Keratinocyte (primary cell): ENCODE measurements at regions not wholly inside any gene's neighbourhood (a gene's known extent, or its start where the extent isn't known, plus 50 kb on each side); places are given as distances from the start of the nearest gene placed in this dataset.

Experiments used
- EZH2 ChIP-seq: IDR thresholded peaks from one replicate; pipeline ENCODE4 v1.6.1; 2012; ENCODE audit warnings: inconsistent platforms, mild to moderate bottlenecking, low read length, moderate library complexity
- TF ChIP-seq, protein P1 (sequence below), 3 experiments: IDR thresholded peaks in 1 of 3; conservative IDR thresholded peaks in 1 of 3; optimal IDR thresholded peaks in 1 of 3; 2 replicates in 2 of 3; 3 replicates in 1 of 3; pipeline versions ENCODE3 to v1.5.1; 2011; ENCODE audit warnings: low read length in 3 of 3, mild to moderate bottlenecking in 3 of 3, moderate library complexity in 2 of 3, control low read depth in 1 of 3, inconsistent platforms in 1 of 3; ENCODE audit not compliant: insufficient read depth in 2 of 3; ENCODE audit errors: extremely low read depth in 1 of 3

DNA sequence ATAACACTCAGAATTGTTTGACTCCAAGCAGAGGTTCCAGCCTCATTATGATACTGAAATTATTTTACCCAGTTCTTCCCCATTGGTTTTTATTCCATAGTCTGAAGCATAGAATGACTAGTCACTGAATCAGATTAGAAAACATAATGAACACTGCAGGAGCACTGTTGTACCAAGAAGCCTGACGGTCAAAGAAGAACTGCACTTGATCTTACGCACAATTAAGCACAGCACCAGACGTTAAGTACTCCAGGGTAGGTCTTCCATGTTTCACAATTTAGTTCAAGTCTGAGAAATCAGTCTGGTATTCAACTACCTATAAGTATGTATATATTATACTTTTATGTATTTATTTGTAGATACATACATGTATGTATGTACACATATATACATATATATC, 973.5 kb upstream of the SPRY2 start:
- TF ChIP-seq, protein P1, sequence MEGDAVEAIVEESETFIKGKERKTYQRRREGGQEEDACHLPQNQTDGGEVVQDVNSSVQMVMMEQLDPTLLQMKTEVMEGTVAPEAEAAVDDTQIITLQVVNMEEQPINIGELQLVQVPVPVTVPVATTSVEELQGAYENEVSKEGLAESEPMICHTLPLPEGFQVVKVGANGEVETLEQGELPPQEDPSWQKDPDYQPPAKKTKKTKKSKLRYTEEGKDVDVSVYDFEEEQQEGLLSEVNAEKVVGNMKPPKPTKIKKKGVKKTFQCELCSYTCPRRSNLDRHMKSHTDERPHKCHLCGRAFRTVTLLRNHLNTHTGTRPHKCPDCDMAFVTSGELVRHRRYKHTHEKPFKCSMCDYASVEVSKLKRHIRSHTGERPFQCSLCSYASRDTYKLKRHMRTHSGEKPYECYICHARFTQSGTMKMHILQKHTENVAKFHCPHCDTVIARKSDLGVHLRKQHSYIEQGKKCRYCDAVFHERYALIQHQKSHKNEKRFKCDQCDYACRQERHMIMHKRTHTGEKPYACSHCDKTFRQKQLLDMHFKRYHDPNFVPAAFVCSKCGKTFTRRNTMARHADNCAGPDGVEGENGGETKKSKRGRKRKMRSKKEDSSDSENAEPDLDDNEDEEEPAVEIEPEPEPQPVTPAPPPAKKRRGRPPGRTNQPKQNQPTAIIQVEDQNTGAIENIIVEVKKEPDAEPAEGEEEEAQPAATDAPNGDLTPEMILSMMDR (optimal IDR thresholded peaks at IDR 0.05 in 1 of 3, IDR thresholded peaks at IDR 0.05 in 1 of 3, conservative IDR thresholded peaks at IDR 0.05 in 1 of 3; ENCODE audit: extremely low read depth in 1 of 3, insufficient read depth in 2 of 3, low read length in 3 of 3) = no peak
- TF ChIP-seq EZH2 = no peak
